MCF 10A (cell line): ENCODE measurements at regions not wholly inside any gene's neighbourhood (a gene's known extent, or its start where the extent isn't known, plus 50 kb on each side); places are given as distances from the start of the nearest gene placed in this dataset.

ENCODE experiments used
- BruUV-seq: library from RNA; stranded (reverse); fragments of 400-500 nt; replicated peaks from 2 replicates; lab custom pipeline; 2021; lab: Mats Ljungman, UMichigan
- CTCF ChIA-PET: fragments of 300-600 bp; sonication (Branson Sonifier 250); formaldehyde crosslinking; extraction: SDS; loops from one replicate; lab custom pipeline; 2021; ENCODE audit warnings: antibody characterized with exemption, inconsistent platforms; lab: Yijun Ruan, JAX
- POLR2A ChIA-PET: fragments of 300-600, 350-650 bp; sonication (Branson Sonifier 250); formaldehyde crosslinking; extraction: SDS; loops from one replicate; lab custom pipeline; 2020; ENCODE audit warnings: antibody characterized with exemption, inconsistent platforms; lab: Yijun Ruan, JAX
- DNase-seq: peaks from one replicate; pipeline ENCODE4 v3.0.0-alpha.2; 2018; ENCODE audit not compliant: unreplicated experiment
- H3K27ac Mint-ChIP-seq: one replicate; pipeline ENCODE4 v1.8.0; 2022; ENCODE audit warnings: mild to moderate bottlenecking, low read depth, mixed read lengths; ENCODE audit not compliant: unreplicated experiment
- H3K27me3 Mint-ChIP-seq: one replicate; pipeline ENCODE4 v1.8.0; 2022; ENCODE audit warnings: mixed read lengths; ENCODE audit not compliant: insufficient read depth, unreplicated experiment
- H3K36me3 Mint-ChIP-seq: one replicate; pipeline ENCODE4 v1.8.0; 2022; ENCODE audit warnings: mild to moderate bottlenecking, moderate library complexity, mixed read lengths; ENCODE audit not compliant: insufficient read depth, unreplicated experiment
- H3K4me1 Mint-ChIP-seq: one replicate; pipeline ENCODE4 v1.8.0; 2022; ENCODE audit warnings: mixed read lengths; ENCODE audit not compliant: insufficient read depth, unreplicated experiment
- H3K4me3 Mint-ChIP-seq: one replicate; pipeline ENCODE4 v1.8.0; 2022; ENCODE audit warnings: mild to moderate bottlenecking, moderate library complexity, mixed read lengths; ENCODE audit not compliant: unreplicated experiment
- H3K9me3 Mint-ChIP-seq: one replicate; pipeline ENCODE4 v1.8.0; 2022; ENCODE audit warnings: mixed read lengths; ENCODE audit not compliant: unreplicated experiment
- intact Hi-C: fragments of 100-400 bp; cut with micrococcal nuclease; formaldehyde crosslinking; loops from 2 replicates; pipeline ENCODE4 v1.14.1; 2022
- TF ChIP-seq, protein P1 (sequence below): fragments of 200-600 bp; IDR thresholded peaks from one replicate; pipeline ENCODE4 v1.8.0; 2022; ENCODE audit warnings: antibody characterized with exemption, mild to moderate bottlenecking; ENCODE audit not compliant: unreplicated experiment

GRCh38 chr15:60091911-60092310 lies 87.8 kb downstream of the FOXB1 start:
- DNase-seq = no peak
- BruUV-seq = no TSS peak
- no peaks in the 10 kb centered on the region for H3K9me3 Mint-ChIP-seq
- intact Hi-C loops = loop anchor here (2.0 kb wide), 1 partner anchor 21 kb away; no protein-coding TSS in a partner anchor
- peaks cover 41% of the 10 kb centered on the region for H3K4me1 Mint-ChIP-seq
- H3K27ac Mint-ChIP-seq = peak overlapping the region; percentile 81
- ChIA-PET POLR2A (interaction anchor here (0.8 to 5.6 kb wide), 19 partner anchors 9 to 283 kb away, joined by 3 to 50 read pairs (median 5); no protein-coding TSS in a partner anchor), CTCF (interaction anchor here (0.6 to 6.0 kb wide), 7 partner anchors 12 to 341 kb away, joined by 3 to 40 read pairs (median 4); no protein-coding TSS in a partner anchor)
- H3K27me3 Mint-ChIP-seq = no peaks in the 10 kb centered on the region
- no peaks in the 10 kb centered on the region for H3K36me3 Mint-ChIP-seq
- TF ChIP-seq, protein P1, sequence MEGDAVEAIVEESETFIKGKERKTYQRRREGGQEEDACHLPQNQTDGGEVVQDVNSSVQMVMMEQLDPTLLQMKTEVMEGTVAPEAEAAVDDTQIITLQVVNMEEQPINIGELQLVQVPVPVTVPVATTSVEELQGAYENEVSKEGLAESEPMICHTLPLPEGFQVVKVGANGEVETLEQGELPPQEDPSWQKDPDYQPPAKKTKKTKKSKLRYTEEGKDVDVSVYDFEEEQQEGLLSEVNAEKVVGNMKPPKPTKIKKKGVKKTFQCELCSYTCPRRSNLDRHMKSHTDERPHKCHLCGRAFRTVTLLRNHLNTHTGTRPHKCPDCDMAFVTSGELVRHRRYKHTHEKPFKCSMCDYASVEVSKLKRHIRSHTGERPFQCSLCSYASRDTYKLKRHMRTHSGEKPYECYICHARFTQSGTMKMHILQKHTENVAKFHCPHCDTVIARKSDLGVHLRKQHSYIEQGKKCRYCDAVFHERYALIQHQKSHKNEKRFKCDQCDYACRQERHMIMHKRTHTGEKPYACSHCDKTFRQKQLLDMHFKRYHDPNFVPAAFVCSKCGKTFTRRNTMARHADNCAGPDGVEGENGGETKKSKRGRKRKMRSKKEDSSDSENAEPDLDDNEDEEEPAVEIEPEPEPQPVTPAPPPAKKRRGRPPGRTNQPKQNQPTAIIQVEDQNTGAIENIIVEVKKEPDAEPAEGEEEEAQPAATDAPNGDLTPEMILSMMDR = no peak
- H3K4me3 Mint-ChIP-seq = no peak overlapping the region

DNA sequence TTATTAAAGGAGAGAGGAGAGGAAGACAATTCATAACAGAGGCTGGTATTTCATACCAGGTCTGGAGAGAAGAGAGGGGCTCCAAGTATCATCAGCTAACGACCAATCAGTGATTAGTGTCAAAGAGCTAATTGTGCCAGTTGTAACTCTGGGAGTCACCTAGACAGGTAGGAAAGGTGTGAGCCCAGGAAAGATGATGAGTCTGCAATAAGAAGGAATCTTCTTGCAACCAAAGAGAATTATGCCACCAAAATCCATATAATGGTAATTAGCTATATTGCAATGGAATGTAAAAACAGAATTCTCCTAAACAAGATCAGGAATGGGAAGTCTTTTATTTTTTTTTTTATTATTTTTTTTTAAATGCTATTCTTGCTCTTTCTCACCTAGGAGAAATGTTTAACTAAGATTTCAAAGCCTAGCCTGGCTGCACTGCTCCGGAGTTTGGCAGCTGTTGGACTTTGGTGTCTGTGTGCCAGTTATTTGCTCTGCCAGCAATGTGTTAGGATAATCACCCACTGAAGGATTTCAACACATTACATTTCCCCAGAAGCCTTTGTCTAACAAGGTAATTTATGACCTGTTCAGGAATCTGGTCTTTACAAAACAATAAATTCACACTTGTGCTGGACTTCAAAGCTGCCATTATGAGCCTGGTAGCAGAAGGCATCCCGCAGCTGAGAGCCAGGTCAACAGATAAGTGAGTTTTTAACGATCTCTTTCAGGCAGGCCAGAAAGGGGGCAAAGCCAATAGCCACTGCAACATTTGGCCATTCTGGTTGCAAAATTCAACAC lies 89.4 kb downstream of the FOXB1 start:
- intact Hi-C loops = no loop called here
- Mint-ChIP-seq H3K9me3 (no peaks in the 10 kb centered on the region), H3K4me3 (no peak overlapping the region), H3K27me3 (no peaks in the 10 kb centered on the region), H3K4me1 (peaks cover 37% of the 10 kb centered on the region), H3K36me3 (no peaks in the 10 kb centered on the region), H3K27ac (no peak overlapping the region)
- TF ChIP-seq, protein P1 = no peak
- POLR2A ChIA-PET = interaction anchor here (0.7 to 5.6 kb wide), 19 partner anchors 12 to 224 kb away, joined by 3 to 50 read pairs (median 4); no protein-coding TSS in a partner anchor
- peak; percentile 86 for DNase-seq
- CTCF ChIA-PET = interaction anchor here (0.7 to 6.0 kb wide), 7 partner anchors 14 to 323 kb away, joined by 3 to 40 read pairs (median 3); no protein-coding TSS in a partner anchor
- no TSS peak for BruUV-seq

- no peaks in the 10 kb centered on the region for H3K36me3 Mint-ChIP-seq
- POLR2A ChIA-PET = interaction anchor here (0.9 to 1.2 kb wide), 2 partner anchors 21 to 231 kb away, joined by 3 read pairs; no protein-coding TSS in a partner anchor
- no peak for DNase-seq
- H3K9me3 Mint-ChIP-seq = no peaks in the 10 kb centered on the region
- peaks cover 27% of the 10 kb centered on the region for H3K4me1 Mint-ChIP-seq
- TF ChIP-seq, protein P1 = no peak
- CTCF ChIA-PET = no interaction called here
- H3K27me3 Mint-ChIP-seq = no peaks in the 10 kb centered on the region
- no TSS peak for BruUV-seq
- no peak overlapping the region for H3K27ac Mint-ChIP-seq
- H3K4me3 Mint-ChIP-seq = no peak overlapping the region
- intact Hi-C loops = no loop called here
These were observed 91.6 kb downstream of the FOXB1 start for GRCh38 chr15:60095711-60096110.

- Mint-ChIP-seq H3K27ac (no peak overlapping the region), H3K27me3 (no peaks in the 10 kb centered on the region), H3K36me3 (no peaks in the 10 kb centered on the region), H3K9me3 (no peaks in the 10 kb centered on the region), H3K4me3 (no peak overlapping the region), H3K4me1 (peaks cover 22% of the 10 kb centered on the region)
- DNase-seq = no peak
- TF ChIP-seq, protein P1 = no peak
- no TSS peak for BruUV-seq
- CTCF ChIA-PET = no interaction called here
- POLR2A ChIA-PET = interaction anchor here (0.7 to 1.2 kb wide), 2 partner anchors 22 to 36 kb away, joined by 3 to 4 read pairs; no protein-coding TSS in a partner anchor
- intact Hi-C loops = no loop called here
These were observed 92.0 kb downstream of the FOXB1 start for GRCh38 chr15:60096157-60096556.
